SK-N-SH treated with all-trans-retinoic acid at 6 μM for 48 hours (cell line): ENCODE measurements at regions not wholly inside any gene's neighbourhood (a gene's known extent, or its start where the extent isn't known, plus 50 kb on each side); places are given as distances from the start of the nearest gene placed in this dataset.

ENCODE experiments used
- ATAC-seq: fragments of 200-7000 bp; cut with Tn5 transposase; 3 replicates; pipeline ENCODE4 v1.9.1; 2020; ENCODE audit warnings: mild to moderate bottlenecking, moderate library complexity
- BACH2 ChIP-seq: fragments of 250-450 bp; sonication (Bioruptor Pico); IDR thresholded peaks from 2 replicates; pipeline ENCODE4 v1.9.0; 2021; ENCODE audit warnings: mild to moderate bottlenecking, borderline replicate concordance
- CREB5 ChIP-seq: fragments of 250-450 bp; sonication (Bioruptor Pico); IDR thresholded peaks from 2 replicates; pipeline ENCODE4 v1.5.1; 2020; ENCODE audit warnings: low read depth, mild to moderate bottlenecking, moderate library complexity
- CSDC2 ChIP-seq: fragments of 250-450 bp; sonication (Bioruptor Pico); IDR thresholded peaks from 2 replicates; pipeline ENCODE4 v1.5.0; 2020; ENCODE audit warnings: mild to moderate bottlenecking, moderate library complexity
- CSRNP3 ChIP-seq: fragments of 250-450 bp; sonication (Bioruptor Pico); IDR thresholded peaks from 2 replicates; pipeline ENCODE4 v1.5.1; 2021; ENCODE audit warnings: mild to moderate bottlenecking, moderate library complexity
- ESRRG ChIP-seq: fragments of 250-450 bp; sonication (Bioruptor Pico); IDR thresholded peaks from 2 replicates; pipeline ENCODE4 v1.6.1; 2021; ENCODE audit warnings: mild to moderate bottlenecking
- GLIS3 ChIP-seq: fragments of 250-450 bp; sonication (Bioruptor Pico); IDR thresholded peaks from 2 replicates; pipeline ENCODE4 v1.5.0; 2020; ENCODE audit warnings: mild to moderate bottlenecking, moderate library complexity
- ISL1 ChIP-seq: fragments of 250-450 bp; sonication (Bioruptor Pico); IDR thresholded peaks from 2 replicates; pipeline ENCODE4 v2.1.2; 2022; ENCODE audit warnings: mild to moderate bottlenecking, moderate library complexity
- OSR1 ChIP-seq: fragments of 250-450 bp; sonication (Bioruptor Pico); IDR thresholded peaks from 2 replicates; pipeline ENCODE4 v1.8.0; 2022; ENCODE audit warnings: moderate library complexity, mild to moderate bottlenecking, inconsistent platforms
- POU6F1 ChIP-seq: fragments of 250-450 bp; sonication (Bioruptor Pico); IDR thresholded peaks from 2 replicates; pipeline ENCODE4 v1.8.0; 2021; ENCODE audit warnings: low read depth, mild to moderate bottlenecking, moderate library complexity, borderline replicate concordance
- PPARA ChIP-seq: fragments of 250-450 bp; sonication (Bioruptor Pico); IDR thresholded peaks from 2 replicates; pipeline ENCODE4 v1.5.0; 2020; ENCODE audit warnings: mild to moderate bottlenecking, borderline replicate concordance
- RARB ChIP-seq: fragments of 250-450 bp; sonication (Bioruptor Pico); IDR thresholded peaks from 2 replicates; pipeline ENCODE4 v1.8.0; 2021; ENCODE audit warnings: mild to moderate bottlenecking, moderate library complexity
- SNAI2 ChIP-seq: fragments of 250-450 bp; sonication (Bioruptor Pico); IDR thresholded peaks from 2 replicates; pipeline ENCODE4 v1.5.0; 2020; ENCODE audit warnings: mild to moderate bottlenecking, moderate library complexity
- TCF4 ChIP-seq: fragments of 250-450 bp; sonication (Bioruptor Pico); IDR thresholded peaks from 2 replicates; pipeline ENCODE4 v1.8.0; 2021; ENCODE audit warnings: mild to moderate bottlenecking, moderate library complexity, borderline replicate concordance
- TOX ChIP-seq: fragments of 250-450 bp; sonication (Bioruptor Pico); IDR thresholded peaks from 2 replicates; pipeline ENCODE4 v1.8.0; 2021; ENCODE audit warnings: mild to moderate bottlenecking, moderate library complexity, borderline replicate concordance
- TSHZ2 ChIP-seq: fragments of 250-450 bp; sonication (Bioruptor Pico); IDR thresholded peaks from 2 replicates; pipeline ENCODE4 v1.5.0; 2020; ENCODE audit warnings: mild to moderate bottlenecking, moderate library complexity
- ZC3H10 ChIP-seq: fragments of 250-450 bp; sonication (Bioruptor Pico); IDR thresholded peaks from 2 replicates; pipeline ENCODE4 v1.5.1; 2021; ENCODE audit warnings: mild to moderate bottlenecking, moderate library complexity
- ZFP3 ChIP-seq: fragments of 250-450 bp; sonication (Bioruptor Pico); IDR thresholded peaks from 2 replicates; pipeline ENCODE4 v1.5.0; 2020; ENCODE audit warnings: mild to moderate bottlenecking, moderate library complexity
- ZFP30 ChIP-seq: fragments of 450-650 bp; formaldehyde crosslinking; IDR thresholded peaks from 2 replicates; pipeline ENCODE4 v1.5.0; 2022; ENCODE audit warnings: mild to moderate bottlenecking, moderate library complexity
- ZNF565 ChIP-seq: fragments of 450-650 bp; formaldehyde crosslinking; conservative IDR thresholded peaks from 2 replicates; pipeline ENCODE4 v1.5.0; 2020; ENCODE audit warnings: low read depth, mild to moderate bottlenecking, moderate library complexity
- ZNF70 ChIP-seq: fragments of 450-650 bp; formaldehyde crosslinking; IDR thresholded peaks from 2 replicates; pipeline ENCODE4 v1.5.0; 2020; ENCODE audit warnings: mild to moderate bottlenecking, moderate library complexity
- ZNF8 ChIP-seq: fragments of 450-650 bp; formaldehyde crosslinking; IDR thresholded peaks from 2 replicates; pipeline ENCODE4 v1.5.0; 2020; ENCODE audit warnings: mild to moderate bottlenecking, moderate library complexity

- peak; percentile 53 for ATAC-seq
- TF ChIP-seq ZNF565 (no peak), ZFP30 (CRISPR knock-in tag) (no peak), ZC3H10 (CRISPR knock-in tag) (no peak), ZFP3 (CRISPR knock-in tag) (no peak), TCF4 (CRISPR knock-in tag) (no peak), ISL1 (CRISPR knock-in tag) (no peak), CSRNP3 (CRISPR knock-in tag) (no peak), BACH2 (CRISPR knock-in tag) (no peak), RARB (CRISPR knock-in tag) (no peak), OSR1 (CRISPR knock-in tag) (no peak)
Measured at GRCh38 chr15:62752657-62753517, 289.7 kb upstream of the TPM1 start.

- no peak for TF ChIP-seq RARB (CRISPR knock-in tag)
- no peak for TF ChIP-seq OSR1 (CRISPR knock-in tag)
- TF ChIP-seq ZC3H10 (CRISPR knock-in tag) = no peak
- no peak for TF ChIP-seq CSDC2 (CRISPR knock-in tag)
- no peak for TF ChIP-seq ESRRG (CRISPR knock-in tag)
- no peak for TF ChIP-seq TCF4 (CRISPR knock-in tag)
- no peak for TF ChIP-seq TSHZ2 (CRISPR knock-in tag)
- no peak for TF ChIP-seq ZNF70 (CRISPR knock-in tag)
- no peak for TF ChIP-seq ZFP30 (CRISPR knock-in tag)
- no peak for TF ChIP-seq TOX (CRISPR knock-in tag)
- TF ChIP-seq CREB5 (CRISPR knock-in tag) = no peak
- TF ChIP-seq ZNF565 = no peak
- no peak for TF ChIP-seq GLIS3
- TF ChIP-seq POU6F1 = no peak
- no peak for TF ChIP-seq PPARA (CRISPR knock-in tag)
- no peak for TF ChIP-seq ISL1 (CRISPR knock-in tag)
- no peak for TF ChIP-seq ZFP3 (CRISPR knock-in tag)
- TF ChIP-seq, all 23 proteins: peak for 0
- no peak for ATAC-seq
Measured at GRCh38 chr15:62753518-62754221, 288.9 kb upstream of the TPM1 start.

- no peak for ATAC-seq
- no peak for TF ChIP-seq BACH2 (CRISPR knock-in tag)
- TF ChIP-seq TCF4 (CRISPR knock-in tag) = no peak
- TF ChIP-seq CSRNP3 (CRISPR knock-in tag) = no peak
- TF ChIP-seq CSDC2 (CRISPR knock-in tag) = no peak
- no peak for TF ChIP-seq ZNF565
- no peak for TF ChIP-seq TSHZ2 (CRISPR knock-in tag)
- TF ChIP-seq ZNF8 (CRISPR knock-in tag) = no peak
- no peak for TF ChIP-seq SNAI2
- no peak for TF ChIP-seq OSR1 (CRISPR knock-in tag)
- TF ChIP-seq ZFP3 (CRISPR knock-in tag) = no peak
Measured at GRCh38 chr15:62756326-62756994, 286.1 kb upstream of the TPM1 start.
